ENCODE measurements at regions not wholly inside any gene's neighbourhood (a gene's known extent, or its start where the extent isn't known, plus 50 kb on each side); places are given as distances from the start of the nearest gene placed in this dataset.

DNA sequence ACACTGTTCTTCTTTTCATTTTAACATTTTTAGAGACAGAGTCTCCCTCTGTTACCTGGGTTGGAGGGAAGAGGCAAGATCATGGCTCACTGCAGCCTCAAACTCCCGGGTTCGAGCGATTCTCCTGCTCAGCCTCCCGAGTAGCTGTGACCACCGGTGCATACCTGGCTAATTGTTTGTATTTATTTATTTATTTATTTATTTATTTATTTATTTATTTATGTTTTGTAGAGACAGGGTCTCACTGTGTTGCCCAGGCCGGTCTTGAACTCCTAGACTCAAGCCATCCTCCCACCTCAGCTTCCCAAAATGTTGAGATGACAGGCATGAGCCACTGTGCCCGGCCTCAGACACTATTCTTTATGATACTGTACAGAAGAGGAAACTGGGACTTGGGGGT, 1176.6 kb upstream of the AUTS2 start:
- in situ Hi-C loops (cut with HindIII; ENCODE audit: low pct_unique_long_range_greater_than_20kb, low sequenced_read_pairs), result no loop called here

DNA sequence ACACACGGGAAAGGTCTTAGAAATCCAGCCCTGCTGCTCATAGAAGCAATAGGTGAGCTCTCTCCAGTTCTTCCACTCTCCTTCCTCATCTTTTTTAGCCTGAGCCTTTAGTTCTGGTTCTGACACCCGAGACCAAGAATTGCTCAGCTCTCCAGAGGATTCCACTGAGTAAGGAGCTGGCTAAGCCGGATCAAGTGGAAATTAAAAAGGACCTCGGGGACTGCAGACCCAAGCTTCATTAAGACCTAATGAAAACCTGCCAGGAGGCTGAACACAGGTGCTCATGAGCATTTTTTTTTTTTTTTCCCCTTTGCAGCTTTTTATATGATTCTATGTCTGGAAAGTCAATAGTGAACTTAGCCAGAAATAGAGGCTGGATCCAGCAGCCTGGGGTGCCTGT, 1176.0 kb upstream of the AUTS2 start:
- no peak for DNase-seq (ENCODE audit: low read depth, low spot score)
- in situ Hi-C loops (cut with HindIII; ENCODE audit: low pct_unique_long_range_greater_than_20kb, low sequenced_read_pairs), result no loop called here

More for the DNA sequence above, 1176.6 kb upstream of the AUTS2 start:
- no peak for DNase-seq (ENCODE audit: low read depth, low spot score)

- in situ Hi-C loops (cut with HindIII; ENCODE audit: low pct_unique_long_range_greater_than_20kb, low sequenced_read_pairs), result no loop called here
- DNase-seq (ENCODE audit: low read depth, low spot score), result no peak
Observed at GRCh38 chr7:68423356-68423755, 1174.9 kb upstream of the AUTS2 start.

DNA sequence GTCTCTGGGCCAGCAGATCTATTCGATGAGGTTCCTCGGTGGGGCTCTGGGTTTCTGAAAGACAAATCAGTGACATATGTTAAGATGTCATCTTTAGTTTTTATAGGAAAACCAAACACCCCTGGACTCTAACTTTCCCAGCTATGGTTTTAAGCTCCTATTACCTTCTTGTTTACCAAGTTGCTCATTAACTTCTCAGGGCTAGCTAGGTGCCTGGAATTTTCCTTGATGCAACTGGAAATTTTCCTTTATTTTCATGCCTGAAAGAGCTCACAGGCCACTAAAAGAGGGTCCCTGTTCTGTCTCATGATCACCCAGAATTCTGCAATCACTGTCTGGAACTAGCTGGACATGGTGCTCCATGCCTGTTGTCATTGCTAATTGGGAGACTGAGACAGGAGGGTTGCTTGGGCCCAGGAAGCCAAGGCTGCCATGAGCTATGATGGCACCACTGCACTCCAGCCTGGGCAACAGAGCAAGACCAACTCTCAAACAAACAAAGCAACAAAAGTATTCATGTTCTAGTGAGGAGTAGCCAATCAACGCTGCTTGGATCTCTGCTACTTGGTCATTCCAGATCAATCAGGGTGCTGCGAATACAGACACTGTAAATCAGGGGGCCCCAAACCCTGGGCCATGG, 1173.5 kb upstream of the AUTS2 start:
- in situ Hi-C loops (cut with HindIII; ENCODE audit: low pct_unique_long_range_greater_than_20kb, low sequenced_read_pairs), result no loop called here
- DNase-seq (ENCODE audit: low read depth, low spot score), result no peak

GRCh38 chr7:68425377-68425776, 1172.9 kb upstream of the AUTS2 start:
- DNase-seq (ENCODE audit: low read depth, low spot score), result peak; percentile 18
- in situ Hi-C loops (cut with HindIII; ENCODE audit: low pct_unique_long_range_greater_than_20kb, low sequenced_read_pairs), result no loop called here

DNA sequence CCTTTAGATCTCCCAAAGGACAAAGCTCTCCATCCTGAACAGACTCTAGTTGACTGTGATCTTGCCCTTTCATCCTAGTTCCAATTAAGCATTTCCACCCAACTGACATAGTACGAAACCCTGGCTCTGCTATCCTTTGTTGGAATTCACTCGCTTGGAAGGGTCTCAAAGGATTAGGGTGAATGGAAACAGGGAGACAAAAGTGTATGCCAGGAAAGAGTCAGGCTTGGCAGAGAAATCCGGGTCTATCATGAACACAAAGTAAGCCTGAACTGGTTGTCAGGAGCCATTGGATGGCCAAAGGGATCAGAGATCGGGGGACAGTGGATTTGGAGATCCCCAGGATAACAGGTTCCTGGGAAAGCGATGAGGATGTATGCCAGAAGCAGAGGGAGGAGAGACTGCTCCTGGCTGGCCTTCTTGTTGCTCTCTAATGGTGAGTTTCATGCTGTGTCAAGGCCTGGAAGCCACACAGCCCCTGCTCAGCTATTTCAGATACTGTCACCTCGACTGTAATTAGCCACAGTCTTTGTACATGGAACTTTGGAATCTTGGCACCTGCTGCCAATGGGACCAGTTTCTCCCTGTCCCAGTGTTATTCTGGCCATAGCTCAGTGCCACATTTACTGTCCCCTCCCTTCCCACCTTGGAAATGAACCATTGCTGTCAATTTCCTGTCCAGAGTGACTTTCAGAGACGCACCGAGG, 1168.7 kb upstream of the AUTS2 start:
- DNase-seq (ENCODE audit: low read depth, low spot score), result no peak
- in situ Hi-C loops (cut with HindIII; ENCODE audit: low pct_unique_long_range_greater_than_20kb, low sequenced_read_pairs), result no loop called here

DNA sequence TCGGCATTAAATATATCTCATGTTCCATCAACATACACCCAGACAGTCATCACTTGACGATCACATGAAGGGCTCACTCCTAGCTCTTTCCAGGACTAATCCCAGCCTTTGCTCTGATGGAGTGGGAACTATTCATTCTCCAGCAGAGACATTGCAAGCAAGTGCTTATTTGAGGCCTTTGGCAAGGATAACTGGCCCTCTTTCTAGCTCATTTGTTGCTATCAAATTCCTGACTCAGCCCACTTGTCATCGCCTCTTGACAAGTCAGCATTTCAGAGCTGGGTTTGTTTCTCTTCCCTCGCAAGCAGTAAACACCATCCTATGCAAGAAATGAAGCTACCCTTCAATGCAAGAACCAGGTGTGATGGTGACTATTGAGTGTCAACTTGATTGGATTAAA, 1165.7 kb upstream of the AUTS2 start:
- in situ Hi-C loops (cut with HindIII; ENCODE audit: low pct_unique_long_range_greater_than_20kb, low sequenced_read_pairs), result no loop called here
- DNase-seq (ENCODE audit: low read depth, low spot score), result no peak

- in situ Hi-C loops (cut with HindIII; ENCODE audit: low pct_unique_long_range_greater_than_20kb, low sequenced_read_pairs), result no loop called here
- no peak for DNase-seq (ENCODE audit: low read depth, low spot score)
Observed at GRCh38 chr7:68433462-68434070, 1164.7 kb upstream of the AUTS2 start.

- in situ Hi-C loops (cut with HindIII; ENCODE audit: low pct_unique_long_range_greater_than_20kb, low sequenced_read_pairs), result no loop called here
Observed at GRCh38 chr7:68434857-68435256, 1163.4 kb upstream of the AUTS2 start.

DNA sequence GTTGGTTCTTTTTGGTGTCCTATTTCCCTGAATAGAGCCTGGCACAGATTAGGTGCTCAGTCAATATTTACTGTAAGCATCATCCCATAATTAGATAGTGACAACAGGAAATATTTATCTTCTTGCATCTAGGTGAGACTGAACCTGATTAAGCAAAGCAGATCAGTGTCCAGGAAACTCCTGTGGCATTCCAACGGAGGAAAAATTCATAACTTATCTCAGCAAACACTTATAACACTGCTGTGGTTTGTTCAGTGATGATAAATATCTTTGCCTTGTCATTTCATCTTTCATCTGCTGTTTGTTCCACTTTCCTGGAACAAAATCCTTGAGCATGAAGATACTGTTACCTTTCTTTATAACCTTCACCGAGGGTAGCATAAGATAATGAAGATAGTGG, 1160.3 kb upstream of the AUTS2 start:
- DNase-seq (ENCODE audit: low read depth, low spot score), result no peak
- in situ Hi-C loops (cut with HindIII; ENCODE audit: low pct_unique_long_range_greater_than_20kb, low sequenced_read_pairs), result no loop called here

More at GRCh38 chr7:68434857-68435256, 1163.4 kb upstream of the AUTS2 start:
- no peak for DNase-seq (ENCODE audit: low read depth, low spot score)

DNA sequence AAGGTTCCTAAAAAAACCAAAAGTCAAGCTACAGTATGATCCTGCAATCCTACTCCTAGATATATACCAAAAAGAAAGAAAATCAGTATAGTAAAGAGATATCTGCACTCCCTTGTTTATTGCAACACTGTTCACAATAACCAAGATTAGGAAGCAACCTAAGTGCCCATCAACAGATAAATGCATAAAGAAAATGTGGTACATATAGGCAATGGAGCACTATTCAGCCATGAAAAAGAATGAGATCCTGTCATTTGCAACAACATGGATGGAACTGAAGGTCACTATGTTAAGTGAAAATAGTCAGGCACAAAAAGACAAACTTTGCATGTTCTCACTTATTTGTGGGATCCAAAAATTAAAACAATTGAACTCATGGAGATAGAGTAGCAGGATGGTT, 1159.5 kb upstream of the AUTS2 start:
- DNase-seq (ENCODE audit: low read depth, low spot score), result no peak
- in situ Hi-C loops (cut with HindIII; ENCODE audit: low pct_unique_long_range_greater_than_20kb, low sequenced_read_pairs), result no loop called here

- in situ Hi-C loops (cut with HindIII; ENCODE audit: low pct_unique_long_range_greater_than_20kb, low sequenced_read_pairs), result no loop called here
- no peak for DNase-seq (ENCODE audit: low read depth, low spot score)
Observed at GRCh38 chr7:68439897-68440296, 1158.4 kb upstream of the AUTS2 start.

DNA sequence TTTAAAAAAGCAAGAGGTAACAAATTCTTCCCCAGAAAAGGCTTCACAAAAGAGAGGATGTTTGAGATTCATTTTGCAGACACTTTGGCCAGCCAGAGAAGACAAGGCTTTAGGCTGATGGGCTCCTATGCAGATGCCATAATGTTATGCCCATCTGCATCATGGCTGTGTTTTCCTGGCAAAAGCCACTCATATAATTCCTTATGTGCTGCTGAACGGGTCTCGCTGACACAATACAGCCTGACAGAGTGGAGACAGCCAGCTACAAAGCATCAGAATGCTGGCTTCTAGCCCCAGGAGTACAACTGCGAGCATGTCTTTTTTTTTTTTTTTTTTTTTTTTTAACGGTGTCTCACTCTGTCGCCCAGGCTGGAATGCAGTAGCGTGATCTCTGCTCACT, 1157.4 kb upstream of the AUTS2 start:
- no peak for DNase-seq (ENCODE audit: low read depth, low spot score)
- in situ Hi-C loops (cut with HindIII; ENCODE audit: low pct_unique_long_range_greater_than_20kb, low sequenced_read_pairs), result no loop called here

- in situ Hi-C loops (cut with HindIII; ENCODE audit: low pct_unique_long_range_greater_than_20kb, low sequenced_read_pairs), result no loop called here
- DNase-seq (ENCODE audit: low read depth, low spot score), result no peak
Observed at GRCh38 chr7:68441645-68442044, 1156.6 kb upstream of the AUTS2 start.

GRCh38 chr7:68442931-68443631, 1155.2 kb upstream of the AUTS2 start:
- in situ Hi-C loops (cut with HindIII; ENCODE audit: low pct_unique_long_range_greater_than_20kb, low sequenced_read_pairs), result no loop called here
- no peak for DNase-seq (ENCODE audit: low read depth, low spot score)

DNA sequence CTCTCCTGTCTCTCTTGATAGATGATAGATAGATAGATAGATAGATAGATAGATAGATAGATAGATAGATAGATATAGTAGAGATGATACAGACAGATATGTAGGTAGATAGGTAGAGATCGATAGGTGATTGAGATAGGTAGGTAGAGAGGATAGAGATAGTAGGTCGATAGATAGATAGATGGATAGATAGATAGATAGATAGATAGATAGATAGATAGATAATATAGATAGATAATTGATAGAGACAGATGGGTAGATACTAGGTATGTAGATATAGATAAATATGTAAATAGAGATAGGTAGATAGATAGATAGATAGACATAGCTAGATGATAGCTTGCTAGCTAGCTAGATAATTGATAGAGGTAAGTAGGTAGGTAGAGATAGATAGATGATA, 1154.2 kb upstream of the AUTS2 start:
- DNase-seq (ENCODE audit: low read depth, low spot score), result no peak
- in situ Hi-C loops (cut with HindIII; ENCODE audit: low pct_unique_long_range_greater_than_20kb, low sequenced_read_pairs), result no loop called here

DNA sequence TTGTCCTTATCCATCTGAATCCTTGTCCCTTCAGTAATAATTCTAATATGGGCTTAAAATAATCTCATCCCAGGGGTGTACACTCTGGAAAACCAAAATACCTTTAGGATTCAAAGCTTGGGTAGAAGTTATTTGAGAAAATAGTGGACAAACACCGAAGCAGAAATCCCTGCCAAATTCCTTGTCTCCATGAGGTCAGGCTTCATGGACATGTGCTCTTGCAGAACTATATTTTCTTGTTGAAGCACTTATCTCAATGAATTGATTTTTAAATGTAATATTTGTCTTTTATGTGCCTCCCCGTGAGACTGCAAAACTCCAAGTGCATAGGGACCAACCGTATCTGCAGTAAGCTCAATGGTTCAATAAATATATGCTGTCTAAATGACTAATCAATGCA, 1153.3 kb upstream of the AUTS2 start:
- DNase-seq (ENCODE audit: low read depth, low spot score), result no peak
- in situ Hi-C loops (cut with HindIII; ENCODE audit: low pct_unique_long_range_greater_than_20kb, low sequenced_read_pairs), result no loop called here

GRCh38 chr7:68446183-68446582, 1152.1 kb upstream of the AUTS2 start:
- DNase-seq (ENCODE audit: low read depth, low spot score), result peak; percentile 35
- in situ Hi-C loops (cut with HindIII; ENCODE audit: low pct_unique_long_range_greater_than_20kb, low sequenced_read_pairs), result no loop called here
